ENCODE measurements at regions not wholly inside any gene's neighbourhood (a gene's known extent, or its start where the extent isn't known, plus 50 kb on each side); places are given as distances from the start of the nearest gene placed in this dataset.

- TF ChIP-seq CTCF (IDR thresholded peaks at IDR 0.05) (no peak), POLR2AphosphoS5 (IDR thresholded peaks at IDR 0.05) (no peak), POLR2A (IDR thresholded peaks at IDR 0.05) (no peak)
Observed at GRCh38 chr3:65044401-65044800, 356.6 kb upstream of the ADAMTS9 start.

Measured in gastroesophageal sphincter (tissue), 3 donors.